ENCODE measurements at regions not wholly inside any gene's neighbourhood (a gene's known extent, or its start where the extent isn't known, plus 50 kb on each side); places are given as distances from the start of the nearest gene placed in this dataset.

- FAIRE-seq (no peak), DNase-seq (ENCODE audit: low spot score) (no peak)
Measured at GRCh38 chr13:57224414-57224813, 57.4 kb downstream of the PRR20E start.

- FAIRE-seq (no peak), DNase-seq (ENCODE audit: low spot score) (no peak)
Measured at GRCh38 chr13:57250472-57250871, 83.5 kb downstream of the PRR20E start.

- DNase-seq (ENCODE audit: low spot score): no peak
Measured at GRCh38 chr13:57253551-57253950, 86.6 kb downstream of the PRR20E start.

GRCh38 chr13:57264965-57265364, 98.0 kb downstream of the PRR20E start:
- DNase-seq (ENCODE audit: low spot score) (no peak), FAIRE-seq (no peak)

More at GRCh38 chr13:57253551-57253950, 86.6 kb downstream of the PRR20E start:
- FAIRE-seq: no peak

- DNase-seq (ENCODE audit: low spot score): no peak
- FAIRE-seq: no peak
Measured at GRCh38 chr13:57270493-57270892, 103.5 kb downstream of the PRR20E start.

- FAIRE-seq (no peak), DNase-seq (ENCODE audit: low spot score) (no peak)
Measured at GRCh38 chr13:57286511-57287098, 119.6 kb downstream of the PRR20E start.

GRCh38 chr13:57302604-57303003, 135.6 kb downstream of the PRR20E start:
- FAIRE-seq (no peak), DNase-seq (ENCODE audit: low spot score) (no peak)

GRCh38 chr13:57311009-57311586, 144.1 kb downstream of the PRR20E start:
- DNase-seq (ENCODE audit: low spot score): no peak
- FAIRE-seq: no peak

- FAIRE-seq: no peak
Measured at GRCh38 chr13:57314897-57315520, 148.0 kb downstream of the PRR20E start.

GRCh38 chr13:57326532-57326931, 159.5 kb downstream of the PRR20E start:
- FAIRE-seq (no peak), DNase-seq (ENCODE audit: low spot score) (no peak)

More at GRCh38 chr13:57314897-57315520, 148.0 kb downstream of the PRR20E start:
- DNase-seq (ENCODE audit: low spot score): peak; percentile 36

- FAIRE-seq (no peak), DNase-seq (ENCODE audit: low spot score) (no peak)
Measured at GRCh38 chr13:57340878-57341277, 173.9 kb downstream of the PRR20E start.

- DNase-seq (ENCODE audit: low spot score) (no peak), FAIRE-seq (no peak)
Measured at GRCh38 chr13:57345526-57345925, 178.5 kb downstream of the PRR20E start.

GRCh38 chr13:57346786-57347185, 179.8 kb downstream of the PRR20E start:
- DNase-seq (ENCODE audit: low spot score) (no peak), FAIRE-seq (no peak)

GRCh38 chr13:57352114-57352513, 185.1 kb downstream of the PRR20E start:
- DNase-seq (ENCODE audit: low spot score): no peak
- FAIRE-seq: no peak

- FAIRE-seq (no peak), DNase-seq (ENCODE audit: low spot score) (no peak)
Measured at GRCh38 chr13:57353831-57354230, 186.8 kb downstream of the PRR20E start.

- FAIRE-seq (no peak), DNase-seq (ENCODE audit: low spot score) (no peak)
Measured at GRCh38 chr13:57375876-57376275, 208.9 kb downstream of the PRR20E start.

GRCh38 chr13:57408312-57408711, 223.2 kb upstream of the PCDH17 start:
- DNase-seq (ENCODE audit: low spot score): no peak
- FAIRE-seq: no peak

- FAIRE-seq: no peak
- no peak for DNase-seq (ENCODE audit: low spot score)
Measured at GRCh38 chr13:57409121-57409520, 222.4 kb upstream of the PCDH17 start.

- no peak for DNase-seq (ENCODE audit: low spot score)
Measured at GRCh38 chr13:57409656-57410055, 221.9 kb upstream of the PCDH17 start.

GRCh38 chr13:57418067-57418677, 213.4 kb upstream of the PCDH17 start:
- DNase-seq (ENCODE audit: low spot score): no peak
- no peak for FAIRE-seq

More at GRCh38 chr13:57409656-57410055, 221.9 kb upstream of the PCDH17 start:
- no peak for FAIRE-seq

- FAIRE-seq: no peak
- no peak for DNase-seq (ENCODE audit: low spot score)
Measured at GRCh38 chr13:57424379-57424778, 207.2 kb upstream of the PCDH17 start.

GRCh38 chr13:57425531-57425930, 206.0 kb upstream of the PCDH17 start:
- DNase-seq (ENCODE audit: low spot score) (no peak), FAIRE-seq (no peak)
